C4-2B (cell line): ENCODE measurements at regions not wholly inside any gene's neighbourhood (a gene's known extent, or its start where the extent isn't known, plus 50 kb on each side); places are given as distances from the start of the nearest gene placed in this dataset.

Source experiments
- H3K27ac ChIP-seq: fragments of 450-650 bp; 2 replicates; pipeline ENCODE4 v1.5.1; 2017
- CTCF ChIP-seq: fragments of 450-650 bp; conservative IDR thresholded peaks from 2 replicates; pipeline ENCODE4 v1.5.1; 2017; ENCODE audit warnings: mild to moderate bottlenecking
- ZFX ChIP-seq: fragments of 450-650 bp; IDR thresholded peaks from 2 replicates; pipeline ENCODE4 v1.6.1; 2017

- H3K27ac ChIP-seq: no peak overlapping the region
- no peak for TF ChIP-seq ZFX
- TF ChIP-seq CTCF: no peak
These were observed 315.3 kb upstream of the C1orf174 start for GRCh38 chr1:4215391-4215790.

GRCh38 chr1:4216231-4216630 is 316.2 kb upstream of the C1orf174 start:
- TF ChIP-seq ZFX (no peak), CTCF (no peak)
- no peak overlapping the region for H3K27ac ChIP-seq

- H3K27ac ChIP-seq: no peak overlapping the region
- TF ChIP-seq ZFX (no peak), CTCF (no peak)
These were observed 318.5 kb upstream of the C1orf174 start for GRCh38 chr1:4218619-4219018.

GRCh38 chr1:4219111-4219510 is 319.0 kb upstream of the C1orf174 start:
- H3K27ac ChIP-seq: no peak overlapping the region
- TF ChIP-seq ZFX (no peak), CTCF (no peak)

- no peak for TF ChIP-seq ZFX
- no peak for TF ChIP-seq CTCF
- H3K27ac ChIP-seq: no peak overlapping the region
These were observed 319.8 kb upstream of the C1orf174 start for GRCh38 chr1:4219826-4220225.

- no peak overlapping the region for H3K27ac ChIP-seq
- TF ChIP-seq CTCF (no peak), ZFX (no peak)
These were observed 320.3 kb upstream of the C1orf174 start for GRCh38 chr1:4220362-4220761.

GRCh38 chr1:4221107-4221506 is 321.0 kb upstream of the C1orf174 start:
- TF ChIP-seq CTCF: no peak
- no peak for TF ChIP-seq ZFX
- no peak overlapping the region for H3K27ac ChIP-seq
